Activated CD8-positive, alpha-beta T cell treated with anti-CD3 and anti-CD28 coated beads for 36 hours (primary cell): ENCODE measurements at regions not wholly inside any gene's neighbourhood (a gene's known extent, or its start where the extent isn't known, plus 50 kb on each side); places are given as distances from the start of the nearest gene placed in this dataset.

Experiments used
- ATAC-seq: fragments of 200-7000 bp; cut with Tn5 transposase; one replicate; pipeline ENCODE4 v1.10.0; 2021; ENCODE audit warnings: mild to moderate bottlenecking, moderate library complexity
- CTCF ChIA-PET: fragments of 350-600 bp; sonication (Branson Sonifier 250); formaldehyde crosslinking; loops from one replicate; lab custom pipeline; 2021; ENCODE audit warnings: antibody characterized with exemption; lab: Charles Lee
- POLR2A ChIA-PET: fragments of 350-600 bp; sonication (Branson Sonifier 250); formaldehyde crosslinking; loops from one replicate; lab custom pipeline; 2021; ENCODE audit warnings: antibody characterized with exemption; lab: Charles Lee
- DNase-seq: peaks from one replicate; pipeline ENCODE4 v3.0.0-alpha.2; 2020
- H3K27ac Mint-ChIP-seq: one replicate; pipeline ENCODE4 v1.8.0; 2021; ENCODE audit warnings: mild to moderate bottlenecking, mixed read lengths
- H3K27me3 Mint-ChIP-seq: one replicate; pipeline ENCODE4 v1.8.0; 2021; ENCODE audit warnings: mixed read lengths
- H3K36me3 Mint-ChIP-seq: one replicate; pipeline ENCODE4 v1.8.0; 2021; ENCODE audit warnings: low read depth, mixed read lengths
- H3K4me1 Mint-ChIP-seq: one replicate; pipeline ENCODE4 v1.8.0; 2021; ENCODE audit warnings: low read depth, mixed read lengths
- H3K4me3 Mint-ChIP-seq: one replicate; pipeline ENCODE4 v1.8.0; 2021; ENCODE audit warnings: mild to moderate bottlenecking, moderate library complexity, mixed read lengths
- H3K9me3 Mint-ChIP-seq: one replicate; pipeline ENCODE4 v1.8.0; 2021; ENCODE audit warnings: mixed read lengths
- intact Hi-C: fragments of 100-400 bp; cut with micrococcal nuclease; formaldehyde crosslinking; loops from one replicate; pipeline ENCODE4 v1.10.0; 2022
- TF ChIP-seq, protein P1 (sequence below): fragments of 200-600 bp; IDR thresholded peaks from one replicate; pipeline ENCODE4 v1.8.0; 2022; ENCODE audit warnings: antibody characterized with exemption, mild to moderate bottlenecking

DNA sequence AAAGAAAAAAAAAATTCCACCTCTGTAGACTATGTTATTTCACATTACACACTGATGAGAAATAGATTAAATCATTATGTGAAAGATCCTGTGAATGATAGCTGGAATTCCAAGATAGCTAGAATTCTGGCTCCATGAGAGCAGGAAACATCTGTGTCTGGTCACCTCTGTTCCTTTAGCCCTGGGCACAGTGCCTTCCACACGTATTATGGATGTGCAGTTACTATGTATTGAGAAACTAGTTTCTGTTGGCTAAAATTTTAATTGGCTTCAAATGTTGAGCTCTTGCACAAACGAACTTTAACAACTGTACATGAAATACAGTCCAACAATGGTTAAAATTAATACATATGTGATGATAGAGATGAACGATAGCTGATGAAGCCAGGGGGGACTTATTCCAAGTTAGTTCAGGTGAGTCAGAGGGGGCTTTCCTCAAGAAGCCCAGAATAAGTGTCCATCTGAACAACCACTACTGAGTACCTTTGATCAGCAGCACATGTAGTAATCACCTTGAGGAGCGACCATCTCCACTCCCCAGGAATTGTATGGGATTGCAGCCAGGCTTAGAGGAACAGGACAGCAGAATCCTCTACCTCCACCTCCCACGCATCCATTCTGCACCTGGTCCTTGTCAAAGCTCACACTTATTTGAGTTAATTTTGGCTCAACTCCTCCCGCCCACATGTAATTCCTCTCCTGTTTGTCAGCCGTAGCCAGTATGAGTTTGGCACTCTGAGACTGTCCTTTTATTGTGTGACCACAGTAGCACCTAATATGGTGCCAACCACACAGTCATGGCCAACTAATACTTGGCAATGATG is 68.6 kb downstream of the NABP1 start:
- intact Hi-C loops: no loop called here
- H3K9me3 Mint-ChIP-seq: no peaks in the 10 kb centered on the region
- no peak overlapping the region for H3K4me3 Mint-ChIP-seq
- TF ChIP-seq, protein P1, sequence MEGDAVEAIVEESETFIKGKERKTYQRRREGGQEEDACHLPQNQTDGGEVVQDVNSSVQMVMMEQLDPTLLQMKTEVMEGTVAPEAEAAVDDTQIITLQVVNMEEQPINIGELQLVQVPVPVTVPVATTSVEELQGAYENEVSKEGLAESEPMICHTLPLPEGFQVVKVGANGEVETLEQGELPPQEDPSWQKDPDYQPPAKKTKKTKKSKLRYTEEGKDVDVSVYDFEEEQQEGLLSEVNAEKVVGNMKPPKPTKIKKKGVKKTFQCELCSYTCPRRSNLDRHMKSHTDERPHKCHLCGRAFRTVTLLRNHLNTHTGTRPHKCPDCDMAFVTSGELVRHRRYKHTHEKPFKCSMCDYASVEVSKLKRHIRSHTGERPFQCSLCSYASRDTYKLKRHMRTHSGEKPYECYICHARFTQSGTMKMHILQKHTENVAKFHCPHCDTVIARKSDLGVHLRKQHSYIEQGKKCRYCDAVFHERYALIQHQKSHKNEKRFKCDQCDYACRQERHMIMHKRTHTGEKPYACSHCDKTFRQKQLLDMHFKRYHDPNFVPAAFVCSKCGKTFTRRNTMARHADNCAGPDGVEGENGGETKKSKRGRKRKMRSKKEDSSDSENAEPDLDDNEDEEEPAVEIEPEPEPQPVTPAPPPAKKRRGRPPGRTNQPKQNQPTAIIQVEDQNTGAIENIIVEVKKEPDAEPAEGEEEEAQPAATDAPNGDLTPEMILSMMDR: no peak
- no peak for ATAC-seq
- H3K36me3 Mint-ChIP-seq: no peaks in the 10 kb centered on the region
- H3K27ac Mint-ChIP-seq: no peak overlapping the region
- CTCF ChIA-PET: interaction anchor here (1.0 to 2.1 kb wide), 2 partner anchors 10 to 12 kb away, joined by 3 to 8 read pairs; no protein-coding TSS in a partner anchor
- POLR2A ChIA-PET: no interaction called here
- peaks cover 4% of the 10 kb centered on the region for H3K4me1 Mint-ChIP-seq
- H3K27me3 Mint-ChIP-seq: peaks cover 20% of the 10 kb centered on the region
- no peak for DNase-seq

DNA sequence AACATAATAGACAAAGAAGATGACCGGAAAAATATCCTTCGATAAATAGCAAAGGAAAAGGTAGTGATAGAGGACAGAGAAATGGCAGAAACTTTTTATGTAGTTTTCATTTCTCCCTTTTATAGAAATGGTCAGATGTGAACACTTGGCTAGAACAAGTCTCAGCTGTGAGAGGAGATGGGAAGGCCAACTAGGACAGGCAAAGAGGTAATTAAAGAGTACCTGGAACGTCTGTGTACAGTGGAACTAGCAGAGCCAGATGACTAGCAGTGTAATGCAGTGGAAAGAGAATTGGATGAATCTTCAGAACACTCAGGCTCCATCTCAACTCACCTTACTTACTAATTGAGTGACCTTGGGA is 69.2 kb downstream of the NABP1 start:
- Mint-ChIP-seq H3K9me3 (no peaks in the 10 kb centered on the region), H3K27me3 (peaks cover 21% of the 10 kb centered on the region), H3K4me1 (peaks cover 4% of the 10 kb centered on the region), H3K4me3 (no peak overlapping the region), H3K36me3 (no peaks in the 10 kb centered on the region), H3K27ac (no peak overlapping the region)
- intact Hi-C loops: no loop called here
- TF ChIP-seq, protein P1: no peak
- ChIA-PET POLR2A (interaction anchor here (0.6 kb wide), 1 partner anchor 406 kb away, joined by 3 read pairs; no protein-coding TSS in a partner anchor), CTCF (interaction anchor here (1.0 to 2.1 kb wide), 3 partner anchors 11 to 415 kb away, joined by 3 to 8 read pairs (median 3); no protein-coding TSS in a partner anchor)
- ATAC-seq: no peak
- no peak for DNase-seq

DNA sequence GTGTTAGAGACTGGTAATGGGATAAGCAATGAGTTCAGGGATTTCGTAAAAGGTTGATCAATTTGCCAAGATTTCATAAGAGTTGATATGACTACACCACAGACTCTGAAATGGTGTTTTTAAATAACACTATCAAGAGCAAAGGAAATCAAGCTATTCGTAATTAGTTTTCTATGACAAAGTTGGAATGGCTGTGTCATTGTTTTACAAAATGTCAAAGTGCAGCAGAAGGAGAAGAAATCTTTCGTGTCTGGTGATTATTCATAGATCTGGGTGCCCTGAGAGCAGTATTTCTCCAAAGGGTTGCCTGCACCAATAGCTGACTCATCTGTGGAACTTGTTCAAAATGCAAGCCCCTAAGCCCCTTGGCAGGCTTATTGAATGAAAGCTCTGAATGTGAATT is 70.1 kb downstream of the NABP1 start:
- ATAC-seq (no peak), DNase-seq (no peak)
- peaks cover 22% of the 10 kb centered on the region for H3K27me3 Mint-ChIP-seq
- no peak overlapping the region for H3K4me3 Mint-ChIP-seq
- peaks cover 4% of the 10 kb centered on the region for H3K4me1 Mint-ChIP-seq
- intact Hi-C loops: no loop called here
- POLR2A ChIA-PET: no interaction called here
- H3K9me3 Mint-ChIP-seq: no peaks in the 10 kb centered on the region
- CTCF ChIA-PET: interaction anchor here (0.7 to 2.5 kb wide), 4 partner anchors 8 to 414 kb away, joined by 3 to 11 read pairs (median 3); no protein-coding TSS in a partner anchor
- no peaks in the 10 kb centered on the region for H3K36me3 Mint-ChIP-seq
- H3K27ac Mint-ChIP-seq: no peak overlapping the region
- TF ChIP-seq, protein P1: no peak

DNA sequence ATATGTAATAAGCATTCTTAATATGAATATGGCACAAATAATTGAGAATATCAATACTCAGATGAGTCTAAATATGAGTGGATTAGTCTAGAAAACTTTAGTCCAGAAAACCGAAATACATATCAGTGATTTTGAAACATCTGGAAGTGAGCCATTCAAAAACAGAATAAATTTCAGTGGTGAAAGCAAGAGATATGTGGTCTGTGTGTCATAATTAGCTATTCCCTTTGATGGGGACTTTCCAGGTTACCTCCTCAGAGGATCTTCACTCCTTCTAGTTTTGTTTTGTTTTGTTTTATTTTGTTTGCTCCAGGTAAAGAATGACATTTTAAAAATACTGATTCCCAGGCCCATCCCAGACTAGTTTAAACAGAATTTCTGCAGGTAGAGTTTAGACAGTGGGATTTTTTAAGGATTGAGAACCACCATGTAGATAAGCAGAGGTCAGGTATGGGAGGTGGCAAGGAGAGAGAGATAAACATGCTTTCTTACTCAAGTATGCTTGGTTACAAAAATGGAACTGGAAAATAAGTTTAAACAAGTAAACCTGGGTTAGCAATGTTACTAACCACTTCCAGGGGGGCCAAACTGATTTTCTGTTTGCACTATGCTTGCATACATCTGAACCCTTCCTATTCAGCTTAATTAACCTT is 70.7 kb downstream of the NABP1 start:
- TF ChIP-seq, protein P1: no peak
- POLR2A ChIA-PET: no interaction called here
- intact Hi-C loops: no loop called here
- Mint-ChIP-seq H3K36me3 (no peaks in the 10 kb centered on the region), H3K27me3 (peaks cover 20% of the 10 kb centered on the region), H3K4me1 (peaks cover 4% of the 10 kb centered on the region), H3K4me3 (no peak overlapping the region), H3K9me3 (no peaks in the 10 kb centered on the region), H3K27ac (no peak overlapping the region)
- DNase-seq (no peak), ATAC-seq (no peak)
- CTCF ChIA-PET: interaction anchor here (1.5 to 2.5 kb wide), 2 partner anchors 9 to 10 kb away, joined by 3 to 11 read pairs; no protein-coding TSS in a partner anchor

DNA sequence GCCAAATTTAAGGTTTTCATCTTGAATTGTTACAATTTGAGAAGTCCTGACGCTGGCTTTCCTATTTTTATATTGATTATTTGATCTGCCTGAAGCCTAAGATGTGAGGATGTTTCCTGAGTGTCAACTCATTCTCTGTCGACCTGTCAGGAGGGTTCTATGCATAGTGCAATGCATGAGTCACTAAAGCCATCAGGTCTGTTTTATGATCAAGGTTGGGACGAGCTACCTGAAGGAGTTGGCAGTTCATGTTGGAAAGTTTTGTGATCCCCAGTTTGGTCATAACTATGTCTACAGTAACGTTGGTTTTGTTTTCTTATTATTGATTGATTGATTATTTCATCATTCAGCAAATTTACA is 71.2 kb downstream of the NABP1 start:
- Mint-ChIP-seq H3K9me3 (no peaks in the 10 kb centered on the region), H3K27me3 (peaks cover 18% of the 10 kb centered on the region), H3K36me3 (no peaks in the 10 kb centered on the region), H3K27ac (no peak overlapping the region), H3K4me1 (peaks cover 4% of the 10 kb centered on the region), H3K4me3 (no peak overlapping the region)
- DNase-seq: no peak
- no peak for ATAC-seq
- ChIA-PET POLR2A (no interaction called here), CTCF (interaction anchor here (1.5 to 2.5 kb wide), 2 partner anchors 9 to 10 kb away, joined by 3 to 11 read pairs; no protein-coding TSS in a partner anchor)
- intact Hi-C loops: no loop called here
- TF ChIP-seq, protein P1: no peak
